ENCODE measurements at regions not wholly inside any gene's neighbourhood (a gene's known extent, or its start where the extent isn't known, plus 50 kb on each side); places are given as distances from the start of the nearest gene placed in this dataset.

- H3K27ac Mint-ChIP-seq: no peak overlapping the region
- no peaks in the 10 kb centered on the region for H3K36me3 Mint-ChIP-seq (ENCODE audit: low read depth)
- ATAC-seq (no peak), DNase-seq (no peak)
- H3K27me3 Mint-ChIP-seq: peaks cover 3% of the 10 kb centered on the region
- CTCF ChIA-PET: no interaction called here
- no peak overlapping the region for H3K4me3 Mint-ChIP-seq
- intact Hi-C loops (cut with micrococcal nuclease): no loop called here
- no peaks in the 10 kb centered on the region for H3K4me1 Mint-ChIP-seq (ENCODE audit: low read depth)
- H3K9me3 Mint-ChIP-seq: no peaks in the 10 kb centered on the region
- POLR2A ChIA-PET: no interaction called here
- no peak for TF ChIP-seq CTCF (IDR thresholded peaks at IDR 0.05)
Observed at GRCh38 chr2:7325186-7325585, 408.0 kb downstream of the RNF144A start.

GRCh38 chr2:7329465-7329864 lies 412.3 kb downstream of the RNF144A start:
- ATAC-seq: no peak
- Mint-ChIP-seq H3K4me1 (ENCODE audit: low read depth) (no peaks in the 10 kb centered on the region), H3K27ac (no peak overlapping the region), H3K9me3 (no peaks in the 10 kb centered on the region), H3K27me3 (peaks cover 1% of the 10 kb centered on the region), H3K4me3 (no peak overlapping the region), H3K36me3 (ENCODE audit: low read depth) (no peaks in the 10 kb centered on the region)
- no peak for TF ChIP-seq CTCF (IDR thresholded peaks at IDR 0.05)
- CTCF ChIA-PET: no interaction called here
- POLR2A ChIA-PET: interaction anchor here (0.6 kb wide), 1 partner anchor 449 kb away, joined by 3 read pairs; no protein-coding TSS in a partner anchor
- intact Hi-C loops (cut with micrococcal nuclease): no loop called here
- DNase-seq: no peak

DNA sequence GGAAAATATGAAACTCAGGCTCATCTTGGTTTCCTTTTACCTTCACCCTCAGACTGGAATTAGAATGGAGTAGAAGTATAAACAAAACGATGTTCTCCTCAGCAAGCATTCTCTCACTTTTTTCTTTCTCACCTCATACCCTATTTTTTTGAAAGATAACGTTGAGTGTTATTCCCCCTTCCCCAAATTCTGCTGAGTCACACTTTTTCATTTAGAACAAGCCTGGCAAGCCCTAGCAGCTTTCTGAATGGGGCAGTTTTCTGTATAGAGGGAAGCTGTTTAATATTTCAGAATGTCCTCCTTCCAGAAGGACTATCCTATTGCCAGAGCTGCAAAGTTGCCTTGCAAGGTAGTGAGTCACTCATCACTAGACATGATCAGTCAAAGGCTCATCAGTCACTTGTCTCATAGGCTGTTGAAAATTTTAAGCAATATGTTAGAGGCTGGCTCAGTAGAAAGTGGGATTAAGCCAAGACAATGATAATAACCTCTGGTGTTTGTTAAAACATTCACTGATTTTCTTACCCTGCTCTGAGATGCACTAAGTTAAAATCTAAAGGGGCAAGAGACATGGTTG lies 416.1 kb downstream of the RNF144A start:
- no peaks in the 10 kb centered on the region for H3K36me3 Mint-ChIP-seq (ENCODE audit: low read depth)
- no peak overlapping the region for H3K27ac Mint-ChIP-seq
- intact Hi-C loops (cut with micrococcal nuclease): no loop called here
- no peak for DNase-seq
- CTCF ChIA-PET: no interaction called here
- ATAC-seq: no peak
- no peak overlapping the region for H3K4me3 Mint-ChIP-seq
- POLR2A ChIA-PET: interaction anchor here (0.5 kb wide), 1 partner anchor 73 kb away, joined by 3 read pairs; no protein-coding TSS in a partner anchor
- H3K9me3 Mint-ChIP-seq: no peaks in the 10 kb centered on the region
- no peaks in the 10 kb centered on the region for H3K4me1 Mint-ChIP-seq (ENCODE audit: low read depth)
- TF ChIP-seq CTCF (IDR thresholded peaks at IDR 0.05): no peak
- H3K27me3 Mint-ChIP-seq: peaks cover 12% of the 10 kb centered on the region

DNA sequence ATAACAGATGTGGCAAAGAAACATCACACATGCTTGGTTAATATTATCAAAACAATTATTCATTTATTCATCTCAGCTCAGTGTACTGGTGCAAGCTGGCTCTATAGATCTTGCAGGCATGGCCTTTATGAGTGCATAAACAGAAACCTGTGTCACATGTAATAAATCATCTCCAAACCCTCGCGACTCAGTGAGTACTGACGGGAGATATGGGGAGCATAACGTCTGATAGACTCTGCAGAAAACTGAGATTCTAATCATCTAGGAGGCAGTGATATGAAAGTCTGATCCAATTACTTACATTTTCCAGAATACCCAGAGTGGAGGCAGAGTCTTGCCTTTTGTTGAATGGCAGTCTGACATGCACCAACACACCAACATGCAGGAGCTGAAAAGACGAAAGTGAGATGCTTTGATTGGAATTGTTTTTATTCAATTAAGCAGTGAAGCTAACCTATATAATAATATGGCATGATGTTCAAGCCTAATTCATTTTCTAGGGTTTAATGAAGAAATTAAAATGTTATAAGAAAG lies 416.8 kb downstream of the RNF144A start:
- H3K27ac Mint-ChIP-seq: no peak overlapping the region
- no peaks in the 10 kb centered on the region for H3K9me3 Mint-ChIP-seq
- no peaks in the 10 kb centered on the region for H3K4me1 Mint-ChIP-seq (ENCODE audit: low read depth)
- no peak for DNase-seq
- intact Hi-C loops (cut with micrococcal nuclease): no loop called here
- peaks cover 12% of the 10 kb centered on the region for H3K27me3 Mint-ChIP-seq
- H3K4me3 Mint-ChIP-seq: no peak overlapping the region
- ChIA-PET CTCF (no interaction called here), POLR2A (interaction anchor here (0.5 kb wide), 1 partner anchor 72 kb away, joined by 3 read pairs; no protein-coding TSS in a partner anchor)
- no peak for TF ChIP-seq CTCF (IDR thresholded peaks at IDR 0.05)
- no peak for ATAC-seq
- H3K36me3 Mint-ChIP-seq (ENCODE audit: low read depth): no peaks in the 10 kb centered on the region

GRCh38 chr2:7338961-7339360 lies 421.7 kb downstream of the RNF144A start:
- POLR2A ChIA-PET: no interaction called here
- Mint-ChIP-seq H3K4me3 (no peak overlapping the region), H3K9me3 (no peaks in the 10 kb centered on the region), H3K4me1 (ENCODE audit: low read depth) (no peaks in the 10 kb centered on the region), H3K27me3 (peaks cover 11% of the 10 kb centered on the region), H3K36me3 (ENCODE audit: low read depth) (no peaks in the 10 kb centered on the region), H3K27ac (no peak overlapping the region)
- no peak for ATAC-seq
- TF ChIP-seq CTCF (IDR thresholded peaks at IDR 0.05): no peak
- intact Hi-C loops (cut with micrococcal nuclease): no loop called here
- CTCF ChIA-PET: no interaction called here
- DNase-seq: no peak
